ENCODE measurements at regions not wholly inside any gene's neighbourhood (a gene's known extent, or its start where the extent isn't known, plus 50 kb on each side); places are given as distances from the start of the nearest gene placed in this dataset.

DNA sequence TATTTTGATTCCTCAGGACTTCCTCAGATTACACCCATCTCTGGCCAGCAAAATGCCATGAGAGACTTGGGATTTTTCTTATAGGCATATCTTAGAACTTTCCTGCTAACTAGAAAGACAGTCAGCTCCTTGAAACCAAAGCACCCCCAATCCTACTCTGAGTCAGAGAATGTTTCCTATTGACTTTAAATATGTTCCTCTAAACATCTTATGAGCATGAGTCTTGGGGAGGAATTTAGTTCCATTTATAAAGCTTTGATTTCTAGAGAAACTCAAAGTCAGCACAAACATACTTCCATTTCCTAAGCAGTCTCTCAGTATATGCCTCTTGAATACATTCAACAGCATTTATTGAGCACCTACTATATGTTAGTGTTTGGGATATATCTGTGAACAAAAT lies 128.5 kb downstream of the INHBA start:
- no peak for TF ChIP-seq JUND (IDR thresholded peaks at IDR 0.05; ENCODE audit: low read length)
- no peak for TF ChIP-seq ZNF274 (IDR thresholded peaks at IDR 0.05; ENCODE audit: borderline replicate concordance, extremely low read depth, low read length)
- TF ChIP-seq, protein P1, sequence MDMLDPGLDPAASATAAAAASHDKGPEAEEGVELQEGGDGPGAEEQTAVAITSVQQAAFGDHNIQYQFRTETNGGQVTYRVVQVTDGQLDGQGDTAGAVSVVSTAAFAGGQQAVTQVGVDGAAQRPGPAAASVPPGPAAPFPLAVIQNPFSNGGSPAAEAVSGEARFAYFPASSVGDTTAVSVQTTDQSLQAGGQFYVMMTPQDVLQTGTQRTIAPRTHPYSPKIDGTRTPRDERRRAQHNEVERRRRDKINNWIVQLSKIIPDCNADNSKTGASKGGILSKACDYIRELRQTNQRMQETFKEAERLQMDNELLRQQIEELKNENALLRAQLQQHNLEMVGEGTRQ (IDR thresholded peaks at IDR 0.05; ENCODE audit: low read length), result no peak
- no peak for TF ChIP-seq RFX5 (IDR thresholded peaks at IDR 0.05; ENCODE audit: borderline replicate concordance, low read depth, low read length)
- TF ChIP-seq, protein P2, sequence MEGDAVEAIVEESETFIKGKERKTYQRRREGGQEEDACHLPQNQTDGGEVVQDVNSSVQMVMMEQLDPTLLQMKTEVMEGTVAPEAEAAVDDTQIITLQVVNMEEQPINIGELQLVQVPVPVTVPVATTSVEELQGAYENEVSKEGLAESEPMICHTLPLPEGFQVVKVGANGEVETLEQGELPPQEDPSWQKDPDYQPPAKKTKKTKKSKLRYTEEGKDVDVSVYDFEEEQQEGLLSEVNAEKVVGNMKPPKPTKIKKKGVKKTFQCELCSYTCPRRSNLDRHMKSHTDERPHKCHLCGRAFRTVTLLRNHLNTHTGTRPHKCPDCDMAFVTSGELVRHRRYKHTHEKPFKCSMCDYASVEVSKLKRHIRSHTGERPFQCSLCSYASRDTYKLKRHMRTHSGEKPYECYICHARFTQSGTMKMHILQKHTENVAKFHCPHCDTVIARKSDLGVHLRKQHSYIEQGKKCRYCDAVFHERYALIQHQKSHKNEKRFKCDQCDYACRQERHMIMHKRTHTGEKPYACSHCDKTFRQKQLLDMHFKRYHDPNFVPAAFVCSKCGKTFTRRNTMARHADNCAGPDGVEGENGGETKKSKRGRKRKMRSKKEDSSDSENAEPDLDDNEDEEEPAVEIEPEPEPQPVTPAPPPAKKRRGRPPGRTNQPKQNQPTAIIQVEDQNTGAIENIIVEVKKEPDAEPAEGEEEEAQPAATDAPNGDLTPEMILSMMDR (IDR thresholded peaks at IDR 0.05; ENCODE audit: control extremely low read depth in 1 of 3, insufficient read depth in 1 of 3, low read depth in 1 of 3, low read length in 3 of 3), result no peak
- TF ChIP-seq, protein P3, sequence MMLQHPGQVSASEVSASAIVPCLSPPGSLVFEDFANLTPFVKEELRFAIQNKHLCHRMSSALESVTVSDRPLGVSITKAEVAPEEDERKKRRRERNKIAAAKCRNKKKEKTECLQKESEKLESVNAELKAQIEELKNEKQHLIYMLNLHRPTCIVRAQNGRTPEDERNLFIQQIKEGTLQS (IDR thresholded peaks at IDR 0.05; ENCODE audit: insufficient read depth, low read depth, low read length), result no peak
- TF ChIP-seq POLR2A (IDR thresholded peaks at IDR 0.05; ENCODE audit: control extremely low read depth in 1 of 2, low read depth in 2 of 2, low read length in 2 of 2), result no peak
